ENCODE measurements at regions not wholly inside any gene's neighbourhood (a gene's known extent, or its start where the extent isn't known, plus 50 kb on each side); places are given as distances from the start of the nearest gene placed in this dataset.
"Not testable (repeated sequence)": the region's sequence is repeated elsewhere in the genome, so short reads cannot be mapped to it uniquely, and the experiment has no call there.

DNA sequence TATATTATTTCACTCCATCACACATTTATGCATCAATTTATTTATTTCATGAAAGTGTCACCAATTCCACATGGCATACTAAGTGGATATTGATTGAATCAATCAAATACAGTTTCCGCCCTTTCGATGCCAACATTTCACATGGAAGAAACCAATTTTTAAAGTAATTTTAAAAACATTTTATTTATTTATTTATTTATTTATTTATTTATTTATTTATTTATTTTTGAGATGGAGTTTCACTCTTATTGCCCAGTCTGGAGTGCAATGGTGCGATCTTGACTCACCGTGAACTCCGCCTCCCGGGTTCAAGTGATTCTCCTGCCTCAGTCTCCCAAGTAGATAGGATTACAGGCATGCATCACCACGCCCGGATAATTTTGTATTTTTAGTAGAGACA is 1005.0 kb upstream of the ALCAM start:
- in situ Hi-C loops (cut with HindIII; ENCODE audit: low pct_unique_long_range_greater_than_20kb, low sequenced_read_pairs); DNase-seq (ENCODE audit: low read depth, low spot score): not testable (repeated sequence)

DNA sequence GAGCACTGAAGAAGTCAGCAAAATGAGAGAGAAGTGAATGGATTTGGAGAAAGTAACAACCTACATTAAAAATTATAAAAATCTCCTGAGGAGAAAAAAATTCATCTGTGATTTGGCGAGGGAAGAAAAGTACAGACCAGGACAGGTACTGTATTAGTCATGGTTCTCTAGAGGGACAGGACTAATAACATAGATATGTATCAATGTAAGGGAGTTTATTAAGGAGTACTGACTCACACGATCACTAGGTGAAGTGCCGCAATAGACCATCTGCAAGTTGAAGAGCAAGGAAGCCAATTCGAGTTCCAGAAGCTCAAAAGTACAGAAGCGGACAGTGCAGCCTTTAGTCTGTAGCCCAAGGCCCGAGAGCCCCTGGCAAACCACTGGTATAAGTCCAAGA is 1004.4 kb upstream of the ALCAM start:
- DNase-seq (ENCODE audit: low read depth, low spot score) = no peak
- in situ Hi-C loops (cut with HindIII; ENCODE audit: low pct_unique_long_range_greater_than_20kb, low sequenced_read_pairs) = no loop called here

DNA sequence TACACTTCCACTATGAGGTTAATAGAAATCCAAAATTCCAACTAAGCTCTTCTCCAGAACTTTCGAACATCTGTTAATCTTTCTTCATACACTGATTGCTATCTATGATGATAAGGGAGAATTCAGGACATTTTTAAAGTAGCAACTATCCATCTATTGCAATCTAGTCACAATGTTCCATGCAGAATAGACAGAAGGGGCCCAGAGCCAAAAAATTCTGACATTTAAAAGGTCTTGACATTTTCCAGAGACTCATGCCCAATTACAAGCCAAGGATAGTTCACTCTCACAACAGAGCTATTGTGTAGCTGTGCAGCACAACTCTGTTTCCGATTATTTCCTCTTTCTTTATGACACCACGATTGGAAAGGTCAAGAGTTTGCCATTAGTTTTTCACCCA is 999.7 kb upstream of the ALCAM start:
- peak; percentile 99 for DNase-seq (ENCODE audit: low read depth, low spot score)
- in situ Hi-C loops (cut with HindIII; ENCODE audit: low pct_unique_long_range_greater_than_20kb, low sequenced_read_pairs) = no loop called here

DNA sequence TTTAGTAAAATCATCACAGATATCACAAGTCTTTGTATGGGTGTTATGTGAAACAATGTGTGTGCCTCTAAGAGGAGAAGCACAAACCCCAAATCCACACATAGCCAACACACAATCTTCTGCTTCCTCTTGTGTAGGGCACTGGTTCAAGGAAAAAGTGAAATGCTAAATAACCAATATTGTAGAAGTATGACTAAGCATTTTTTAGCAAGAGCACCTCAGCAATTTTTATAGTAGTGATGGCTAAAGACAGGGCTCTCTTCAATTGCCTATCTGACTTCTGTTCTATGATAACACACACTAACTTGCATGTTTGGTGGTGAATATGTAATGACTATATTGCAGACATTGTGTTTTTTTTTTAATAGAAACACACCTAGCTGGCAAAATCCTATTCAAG is 997.9 kb upstream of the ALCAM start:
- in situ Hi-C loops (cut with HindIII; ENCODE audit: low pct_unique_long_range_greater_than_20kb, low sequenced_read_pairs) = no loop called here
- DNase-seq (ENCODE audit: low read depth, low spot score) = no peak

DNA sequence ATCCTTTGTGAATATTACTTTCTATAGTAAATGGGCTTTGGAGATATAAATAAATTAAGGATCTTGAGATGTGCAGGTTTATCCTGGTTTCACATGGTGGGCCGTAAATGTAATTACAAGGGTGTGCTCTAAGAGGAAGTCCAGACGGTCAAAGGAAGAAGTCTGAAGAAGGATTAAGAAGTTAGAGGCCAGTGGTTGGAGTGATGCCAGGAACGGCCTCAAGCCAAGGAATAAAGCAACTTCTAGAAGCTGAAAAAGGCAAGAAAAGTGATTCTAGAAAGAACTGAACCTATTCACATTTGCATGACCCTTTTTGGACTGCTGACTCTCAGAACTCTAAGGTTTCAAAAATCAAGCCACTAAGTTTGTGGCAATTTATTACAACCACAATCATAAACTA is 981.3 kb upstream of the ALCAM start:
- in situ Hi-C loops (cut with HindIII; ENCODE audit: low pct_unique_long_range_greater_than_20kb, low sequenced_read_pairs) = no loop called here
- no peak for DNase-seq (ENCODE audit: low read depth, low spot score)

DNA sequence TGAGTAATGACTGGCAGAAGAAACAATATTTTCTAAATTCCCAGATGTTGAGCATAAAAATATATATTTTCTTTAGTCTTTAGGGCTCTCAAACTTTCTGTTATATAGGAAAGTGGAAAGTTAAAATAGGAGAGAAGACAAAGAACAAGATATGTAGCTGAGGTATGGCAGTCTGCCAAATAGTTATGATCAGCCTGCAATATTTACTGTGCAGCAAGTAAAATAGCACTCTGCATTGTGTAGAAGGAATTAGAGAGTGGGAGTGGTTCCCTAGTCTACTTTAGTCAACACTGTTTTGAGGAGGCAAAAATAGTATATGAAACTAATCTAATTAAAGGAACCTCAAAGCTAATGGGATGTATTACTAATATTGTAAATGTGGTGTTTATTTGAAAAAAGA is 978.1 kb upstream of the ALCAM start:
- in situ Hi-C loops (cut with HindIII; ENCODE audit: low pct_unique_long_range_greater_than_20kb, low sequenced_read_pairs) = no loop called here

DNA sequence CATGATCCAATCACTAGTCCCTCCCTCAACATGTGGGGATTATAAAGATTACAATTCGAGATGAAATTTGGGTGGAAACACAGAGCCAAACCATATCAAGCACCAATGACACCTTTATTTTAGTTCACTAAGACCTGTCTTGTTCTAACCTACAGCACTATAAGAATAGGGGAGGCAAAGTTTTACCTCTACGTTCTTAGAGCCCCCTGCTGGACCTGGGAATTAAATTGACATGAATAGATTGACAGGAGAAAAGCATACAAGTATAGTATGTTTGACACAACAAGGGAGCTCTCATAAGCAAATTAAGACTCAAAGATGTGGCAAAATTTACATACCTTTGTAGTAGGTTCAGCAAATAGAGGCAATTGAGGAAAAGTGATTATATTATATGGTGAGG is 974.4 kb upstream of the ALCAM start:
- DNase-seq (ENCODE audit: low read depth, low spot score) = peak; percentile 62
- in situ Hi-C loops (cut with HindIII; ENCODE audit: low pct_unique_long_range_greater_than_20kb, low sequenced_read_pairs) = no loop called here

More for the DNA sequence above, 978.1 kb upstream of the ALCAM start:
- peak; percentile 14 for DNase-seq (ENCODE audit: low read depth, low spot score)

DNA sequence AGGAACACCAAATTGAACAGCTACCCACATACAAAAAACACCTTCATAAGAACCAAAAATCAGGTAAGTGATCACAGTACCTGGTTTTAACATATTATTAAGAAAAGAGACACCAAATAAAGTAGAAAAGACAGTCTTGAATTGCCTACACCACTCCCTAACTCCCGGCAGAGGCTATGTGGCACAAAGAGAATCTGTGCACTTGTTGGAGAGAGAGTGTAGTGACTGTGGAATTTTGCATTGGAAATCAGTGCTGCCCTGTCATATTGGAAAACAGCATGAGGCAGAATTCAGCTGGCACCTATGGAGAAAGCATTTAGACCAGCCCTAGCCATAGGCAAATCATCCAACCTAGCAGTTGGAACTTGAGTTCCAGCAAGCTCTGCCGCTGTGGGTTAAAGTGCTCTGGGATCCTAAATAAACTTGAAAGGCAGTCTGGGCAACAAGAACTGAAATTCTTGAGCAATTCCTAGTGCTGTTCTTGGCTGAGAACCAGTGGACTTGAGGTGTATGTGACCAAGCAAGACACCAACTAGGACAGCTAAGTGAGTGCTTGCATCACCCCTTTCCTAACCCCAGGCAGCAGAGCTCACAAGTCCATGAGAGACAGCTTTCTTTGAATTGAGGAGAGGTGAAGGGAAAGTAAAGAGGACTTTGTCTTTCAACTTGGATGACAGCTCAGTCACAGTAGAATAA is 969.6 kb upstream of the ALCAM start:
- in situ Hi-C loops (cut with HindIII; ENCODE audit: low pct_unique_long_range_greater_than_20kb, low sequenced_read_pairs) = no loop called here
- DNase-seq (ENCODE audit: low read depth, low spot score) = no peak

DNA sequence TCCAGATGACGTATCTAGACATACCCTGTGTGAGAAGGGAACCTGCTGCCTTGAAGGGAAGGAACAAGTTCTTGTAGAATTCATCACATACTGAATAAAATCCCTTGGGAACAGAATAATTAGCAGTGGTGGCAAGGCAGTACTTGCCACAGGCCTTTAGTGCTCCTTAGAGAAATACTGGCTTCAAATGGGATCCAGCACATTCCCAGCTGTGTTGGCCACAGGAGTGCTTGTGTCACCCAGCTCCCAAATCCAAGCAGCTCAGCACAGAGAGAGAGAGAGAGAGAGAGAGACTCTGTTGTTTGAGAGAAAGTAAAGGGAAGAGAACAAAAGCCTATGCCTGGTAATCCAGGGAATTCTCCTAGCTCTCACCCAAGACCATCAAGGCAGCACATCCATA is 969.0 kb upstream of the ALCAM start:
- in situ Hi-C loops (cut with HindIII; ENCODE audit: low pct_unique_long_range_greater_than_20kb, low sequenced_read_pairs) = no loop called here
- no peak for DNase-seq (ENCODE audit: low read depth, low spot score)

DNA sequence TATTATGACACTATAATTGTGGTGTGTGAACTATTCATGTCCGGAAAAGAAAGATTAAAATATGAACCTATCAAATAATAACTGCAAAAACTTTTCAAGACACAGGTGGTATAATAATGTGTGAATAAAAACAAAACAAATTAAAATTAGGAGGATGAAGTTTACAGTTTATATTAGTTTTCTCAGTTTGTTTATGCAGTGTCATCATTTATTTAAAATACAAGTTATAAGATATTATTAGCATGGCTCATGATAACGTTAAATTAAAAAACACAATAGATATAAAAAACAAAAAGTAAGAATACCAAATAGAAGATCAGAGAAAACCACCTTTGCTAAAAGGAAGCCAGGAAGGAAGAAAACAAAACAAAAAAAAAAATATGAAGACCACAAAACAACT is 963.8 kb upstream of the ALCAM start:
- no peak for DNase-seq (ENCODE audit: low read depth, low spot score)
- in situ Hi-C loops (cut with HindIII; ENCODE audit: low pct_unique_long_range_greater_than_20kb, low sequenced_read_pairs) = no loop called here

DNA sequence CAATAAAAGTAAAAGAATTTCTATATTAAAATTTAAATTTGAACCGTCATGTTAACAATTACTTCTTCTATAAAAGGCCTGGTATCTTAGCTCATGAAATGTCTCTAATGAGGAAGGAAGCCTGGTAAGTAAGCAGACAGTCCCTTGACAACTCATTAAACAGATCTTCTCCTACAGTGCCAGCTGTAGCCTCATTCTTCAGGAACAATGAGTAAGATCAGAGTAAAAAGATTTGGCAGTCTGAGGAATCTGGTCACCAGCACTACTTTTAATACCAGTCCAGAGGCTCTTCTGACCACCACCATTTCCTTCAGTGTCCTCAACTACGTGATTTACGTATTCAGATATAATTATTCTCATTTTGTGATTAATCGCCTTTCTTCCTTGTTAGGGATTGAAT is 955.0 kb upstream of the ALCAM start:
- no peak for DNase-seq (ENCODE audit: low read depth, low spot score)
- in situ Hi-C loops (cut with HindIII; ENCODE audit: low pct_unique_long_range_greater_than_20kb, low sequenced_read_pairs) = no loop called here

DNA sequence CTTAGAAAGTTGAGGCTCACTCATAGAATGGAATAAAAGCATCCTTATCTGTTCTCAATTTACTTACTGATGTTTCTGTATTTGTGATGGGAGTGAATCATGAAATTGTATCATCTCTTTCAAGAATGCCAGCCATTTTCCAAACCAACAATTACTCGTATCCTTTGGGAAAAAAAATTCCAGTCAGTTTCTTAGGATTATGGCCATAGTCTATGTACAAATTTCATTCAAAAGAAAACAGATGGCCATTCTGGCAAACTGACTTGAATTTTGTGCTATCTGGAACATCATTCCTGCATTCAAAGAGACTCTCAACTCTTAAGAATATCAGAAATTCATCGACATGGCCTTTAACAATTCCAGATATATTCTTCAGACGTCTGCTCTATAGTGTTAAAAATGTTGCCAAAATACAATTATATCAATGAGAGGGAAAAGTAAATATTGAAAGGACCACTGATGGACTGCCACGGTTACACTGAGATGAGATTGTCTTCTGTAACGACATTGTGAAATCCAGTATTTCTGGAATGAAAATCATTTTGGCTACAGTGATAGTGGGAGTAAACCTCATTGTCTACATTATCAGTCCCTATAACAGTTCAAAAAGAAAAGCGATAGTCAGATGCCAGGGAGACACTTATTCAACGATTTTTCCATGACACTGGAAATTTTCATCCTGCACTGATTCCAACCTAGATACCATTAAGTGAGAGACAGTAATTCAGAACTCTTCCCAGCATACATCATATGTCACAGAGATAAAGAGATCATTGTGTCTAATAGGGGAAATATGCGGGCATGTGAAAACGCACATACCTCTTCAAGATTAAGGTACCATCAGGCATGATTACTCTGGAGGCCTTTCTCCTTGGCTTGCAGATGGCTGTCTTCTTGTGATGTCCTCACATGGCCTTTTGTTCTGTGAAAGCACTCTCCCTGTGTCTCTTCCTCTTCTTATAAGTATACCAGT is 953.8 kb upstream of the ALCAM start:
- peak; percentile 21 for DNase-seq (ENCODE audit: low read depth, low spot score)
- in situ Hi-C loops (cut with HindIII; ENCODE audit: low pct_unique_long_range_greater_than_20kb, low sequenced_read_pairs) = no loop called here

DNA sequence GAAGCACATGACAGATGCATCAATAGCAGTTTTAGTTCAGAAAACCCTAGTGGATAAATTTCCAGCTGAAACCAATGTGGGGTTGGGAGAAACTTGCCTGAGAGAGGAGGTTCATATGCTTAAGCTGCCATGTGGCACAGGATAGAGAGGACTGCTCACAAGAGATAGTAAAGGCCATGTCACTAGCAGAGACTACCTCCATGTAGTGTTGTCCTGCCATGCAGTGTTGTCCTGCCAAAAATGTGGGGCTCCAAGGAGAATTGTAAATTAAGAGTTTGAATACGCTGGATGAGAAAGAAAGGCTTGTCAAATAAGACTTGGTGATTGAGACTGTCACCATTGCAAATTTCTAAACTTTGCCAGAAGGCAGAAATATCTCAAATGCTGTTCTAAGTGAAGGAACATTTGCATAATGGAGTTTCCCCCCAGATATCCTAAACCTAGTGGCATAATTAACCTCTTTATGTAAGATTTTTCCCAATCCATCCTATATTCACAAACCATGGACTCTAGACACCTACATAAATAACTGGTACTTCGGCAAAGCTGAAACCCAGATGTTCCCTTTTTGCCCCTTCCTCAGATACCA is 938.3 kb upstream of the ALCAM start:
- in situ Hi-C loops (cut with HindIII; ENCODE audit: low pct_unique_long_range_greater_than_20kb, low sequenced_read_pairs) = no loop called here
- DNase-seq (ENCODE audit: low read depth, low spot score) = no peak

DNA sequence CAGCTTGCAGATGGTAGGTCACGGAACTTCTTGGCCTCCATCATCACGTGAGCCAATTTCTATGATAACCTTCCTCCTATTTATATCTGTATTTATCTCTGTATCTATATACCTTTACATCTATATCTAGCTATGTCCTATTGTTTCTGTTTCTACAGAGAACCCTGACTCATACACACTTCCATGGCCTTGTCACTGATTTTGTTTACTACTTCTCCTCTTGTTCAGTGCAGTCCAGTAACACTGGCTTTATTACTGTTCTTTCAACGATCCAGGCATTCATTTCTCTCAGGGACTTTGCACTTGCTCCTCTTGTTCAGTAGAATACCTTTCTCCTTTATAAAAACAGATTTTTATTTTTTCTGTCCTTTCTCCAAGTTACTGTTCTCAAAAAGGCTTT is 937.0 kb upstream of the ALCAM start:
- in situ Hi-C loops (cut with HindIII; ENCODE audit: low pct_unique_long_range_greater_than_20kb, low sequenced_read_pairs) = no loop called here
- no peak for DNase-seq (ENCODE audit: low read depth, low spot score)

DNA sequence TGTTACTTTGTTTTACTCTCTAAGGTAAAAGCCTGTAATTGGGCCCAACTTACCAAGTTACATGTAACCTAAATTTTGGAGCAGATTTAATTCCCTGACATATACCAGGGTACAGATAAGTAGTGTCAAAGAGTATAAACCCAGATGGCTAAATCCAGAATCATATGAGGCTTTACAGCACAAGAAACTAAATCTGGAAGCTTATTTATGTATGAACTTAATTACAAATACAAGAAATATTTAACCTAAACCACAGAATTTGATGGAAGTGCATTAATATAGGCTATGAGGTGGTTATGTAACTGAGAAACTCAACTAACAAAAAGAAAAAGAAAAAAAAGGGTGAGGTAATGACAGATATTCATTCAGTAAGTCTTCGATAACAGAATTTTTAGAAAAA is 930.2 kb upstream of the ALCAM start:
- DNase-seq (ENCODE audit: low read depth, low spot score) = no peak
- in situ Hi-C loops (cut with HindIII; ENCODE audit: low pct_unique_long_range_greater_than_20kb, low sequenced_read_pairs) = no loop called here

DNA sequence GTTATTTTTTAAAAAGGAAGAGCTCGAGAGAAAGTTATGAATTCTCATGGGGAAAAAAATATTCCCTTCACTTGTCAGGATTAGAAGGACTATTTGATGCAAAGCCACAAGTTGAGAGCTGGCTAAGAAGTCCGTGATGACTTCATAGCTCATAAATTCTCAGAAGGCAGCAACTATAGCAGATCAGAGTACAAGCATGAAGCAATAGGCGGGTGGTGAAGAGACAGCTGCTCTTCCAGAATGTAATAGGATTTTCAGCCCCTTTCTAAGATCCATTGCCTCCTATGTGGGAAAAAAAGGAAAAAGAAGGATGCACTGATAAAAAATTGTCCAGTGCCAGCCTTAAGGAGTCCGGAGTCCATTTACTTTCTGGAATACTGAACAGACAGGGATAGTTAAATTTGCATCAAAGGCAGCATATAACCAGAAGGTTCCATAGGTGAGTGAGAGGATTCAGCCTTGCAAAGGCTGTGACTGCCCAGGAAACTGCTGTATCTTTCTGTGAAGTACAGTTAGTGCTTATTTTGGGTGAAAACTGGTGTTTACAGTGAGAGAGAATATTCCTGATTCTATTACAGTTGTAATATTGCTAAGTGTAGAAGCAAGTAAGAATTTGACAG is 929.5 kb upstream of the ALCAM start:
- DNase-seq (ENCODE audit: low read depth, low spot score) = peak; percentile 28
- in situ Hi-C loops (cut with HindIII; ENCODE audit: low pct_unique_long_range_greater_than_20kb, low sequenced_read_pairs) = no loop called here

DNA sequence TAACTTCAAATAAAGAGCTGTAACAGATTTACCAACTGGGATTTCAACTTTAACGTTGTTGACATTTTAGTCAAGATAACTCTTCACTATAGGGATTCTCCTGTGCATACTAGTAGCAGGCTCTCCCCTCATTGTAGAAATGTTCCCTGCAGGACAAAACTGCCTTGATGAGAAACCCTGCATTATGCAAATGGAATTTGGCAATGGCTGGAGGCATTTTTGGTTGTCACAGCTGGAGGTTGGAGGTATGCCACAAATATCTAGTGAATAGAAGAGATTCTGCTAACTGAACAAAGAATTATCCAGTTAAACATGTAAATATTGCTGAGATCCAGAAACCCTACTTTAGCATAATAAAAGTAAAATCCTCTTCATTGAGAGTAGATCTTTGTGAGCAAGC is 928.8 kb upstream of the ALCAM start:
- peak; percentile 66 for DNase-seq (ENCODE audit: low read depth, low spot score)
- in situ Hi-C loops (cut with HindIII; ENCODE audit: low pct_unique_long_range_greater_than_20kb, low sequenced_read_pairs) = no loop called here

DNA sequence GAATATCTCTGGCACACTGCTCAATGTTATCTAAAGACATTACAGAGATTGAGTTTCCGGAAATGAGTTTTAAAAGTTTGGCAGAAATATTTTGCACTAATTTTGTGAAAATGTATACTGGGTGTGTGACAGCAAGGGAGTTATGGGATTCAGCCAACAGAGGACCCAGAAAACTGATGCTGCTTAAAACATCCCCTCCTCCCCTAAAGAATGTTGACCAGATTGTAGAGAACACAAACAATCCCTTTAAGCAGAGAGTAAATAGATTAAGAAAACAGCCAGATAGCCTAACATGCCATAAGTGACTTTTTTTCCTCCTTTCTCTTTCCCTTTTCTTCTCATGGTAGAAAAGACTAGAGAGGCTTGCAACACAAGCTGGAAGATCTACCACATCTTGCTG is 928.0 kb upstream of the ALCAM start:
- no peak for DNase-seq (ENCODE audit: low read depth, low spot score)
- in situ Hi-C loops (cut with HindIII; ENCODE audit: low pct_unique_long_range_greater_than_20kb, low sequenced_read_pairs) = no loop called here

All from SK-MEL-5 (cell line).